ENCODE measurements at regions not wholly inside any gene's neighbourhood (a gene's known extent, or its start where the extent isn't known, plus 50 kb on each side); places are given as distances from the start of the nearest gene placed in this dataset.

GRCh38 chr1:157371221-157371620 lies 181.1 kb downstream of the FCRL5 start:
- Histone ChIP-seq H4K5ac (ENCODE audit: low read depth, low read length) (no peak overlapping the region), H4K20me1 (ENCODE audit: insufficient read depth, low read length) (no peaks in the 10 kb centered on the region), H3K27ac (ENCODE audit: insufficient read depth, low read length) (no peak overlapping the region), H3K4me1 (ENCODE audit: control insufficient read depth, insufficient read depth, low read length) (no peaks in the 10 kb centered on the region), H3K4me2 (ENCODE audit: low read depth, low read length) (no peak overlapping the region), H3K9ac (ENCODE audit: low read depth, low read length) (no peak overlapping the region), H3K27me3 (ENCODE audit: control insufficient read depth, insufficient read depth, low read length) (peaks cover 4% of the 10 kb centered on the region; the same call in 1 of the 2 replicates), H3K9me3 (ENCODE audit: control insufficient read depth, insufficient read depth, low read length) (no peaks in the 10 kb centered on the region), H2AK5ac (ENCODE audit: low read depth, low read length) (no peak overlapping the region), H3K18ac (ENCODE audit: low read depth, low read length) (no peak overlapping the region), H3K36me3 (ENCODE audit: control insufficient read depth, insufficient read depth, low read length) (no peaks in the 10 kb centered on the region), H2BK20ac (ENCODE audit: low read depth, low read length) (no peak overlapping the region), H3K56ac (ENCODE audit: extremely low read depth, insufficient read depth, low read length) (no peak overlapping the region), H2AK9ac (replicated peaks; ENCODE audit: low read depth, low read length, poor library complexity) (no peak overlapping the region), H2BK15ac (ENCODE audit: low read depth, low read length) (no peak overlapping the region), H2BK5ac (ENCODE audit: low read depth, low read length, poor library complexity, severe bottlenecking) (no peak overlapping the region), H3K23ac (ENCODE audit: low read depth, low read length) (no peak overlapping the region), H3K4ac (ENCODE audit: low read depth, low read length) (no peak overlapping the region), H3K4me3 (ENCODE audit: insufficient read depth, low read depth, low read length) (no peak overlapping the region), H4K8ac (ENCODE audit: low read depth in 2 of 2, low read length in 2 of 2) (no peak overlapping the region), H2AFZ (replicated peaks; ENCODE audit: low read length, poor library complexity) (no peak overlapping the region), H3K9me1 (ENCODE audit: insufficient read depth, low read length) (no peaks in the 10 kb centered on the region), H4K91ac (ENCODE audit: insufficient read depth, low read depth, low read length) (no peak overlapping the region), H2BK120ac (ENCODE audit: low read depth, low read length) (no peak overlapping the region), H3K79me1 (ENCODE audit: low read depth in 1 of 2, low read length in 2 of 2) (no peaks in the 10 kb centered on the region), H3K14ac (replicated peaks; ENCODE audit: low read depth, low read length) (no peak overlapping the region)
- no peak for ATAC-seq (ENCODE audit: low read depth)
- in situ Hi-C loops (cut with MboI; ENCODE audit: low sequenced_read_pairs): loop anchor here (25.0 kb wide), 1 partner anchor 766 kb away; a partner anchor contains a TSS
- intact Hi-C loops (cut with micrococcal nuclease): loop anchor here (5.0 kb wide), 1 partner anchor 756 kb away; a partner anchor contains a TSS
- TF ChIP-seq SMC3 (IDR thresholded peaks at IDR 0.05; ENCODE audit: low read depth, low read length) (no peak), CEBPB (IDR thresholded peaks at IDR 0.05; ENCODE audit: low read depth, low read length) (no peak), ELK1 (IDR thresholded peaks at IDR 0.05; ENCODE audit: borderline replicate concordance, low read depth, low read length) (no peak), MAFK (IDR thresholded peaks at IDR 0.05; ENCODE audit: low read depth, low read length) (no peak), MAZ (IDR thresholded peaks at IDR 0.05; ENCODE audit: borderline replicate concordance, low read depth, low read length) (no peak), BHLHE40 (IDR thresholded peaks at IDR 0.05; ENCODE audit: low read depth, low read length) (no peak)
- dilution Hi-C loops (cut with HindIII; ENCODE audit: low sequenced_read_pairs, unreplicated experiment): no loop called here
- ChIA-PET POLR2A (ENCODE audit: unreplicated experiment) (no interaction called here), CTCF (no interaction called here)
- no TSS peak for BruUV-seq (replicated peaks)
- DNase-seq: no peak
